ENCODE measurements at regions not wholly inside any gene's neighbourhood (a gene's known extent, or its start where the extent isn't known, plus 50 kb on each side); places are given as distances from the start of the nearest gene placed in this dataset.

DNA sequence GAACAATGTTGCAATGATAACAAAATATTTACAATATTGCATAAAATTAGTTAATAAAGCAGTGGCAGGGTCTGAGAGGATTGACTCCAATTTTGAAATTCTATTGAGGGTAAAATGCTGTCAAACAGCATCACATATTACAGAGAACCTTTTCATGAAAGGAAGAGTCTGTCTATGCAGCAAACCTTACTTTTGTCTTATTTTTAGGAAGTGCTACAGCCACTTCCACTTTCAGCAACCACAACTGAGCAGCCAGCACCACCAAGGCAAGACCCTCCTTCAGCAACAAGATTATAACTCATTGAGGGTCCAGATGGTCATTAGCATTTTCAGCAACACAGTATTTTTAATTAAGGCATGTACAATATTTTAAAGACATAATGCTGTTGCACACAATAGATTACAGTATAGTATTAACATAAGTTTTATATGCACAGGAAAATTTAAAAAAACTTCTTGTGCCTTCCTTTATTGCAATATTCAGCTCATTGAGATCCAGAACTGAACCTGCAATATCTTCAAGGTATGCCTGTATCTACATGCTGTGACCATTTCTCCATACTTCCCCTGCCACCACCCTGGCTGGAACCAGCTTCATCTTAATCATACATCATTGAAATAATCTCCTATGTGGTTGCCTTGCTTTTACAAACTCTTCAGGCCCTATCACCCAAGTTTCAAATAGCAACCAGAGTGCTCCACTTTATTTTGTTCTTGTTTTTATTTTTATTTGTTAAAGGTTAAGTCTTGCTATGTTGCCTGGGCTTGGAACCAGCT, 711.2 kb downstream of the KCNA4 start:
- TF ChIP-seq, protein P1, sequence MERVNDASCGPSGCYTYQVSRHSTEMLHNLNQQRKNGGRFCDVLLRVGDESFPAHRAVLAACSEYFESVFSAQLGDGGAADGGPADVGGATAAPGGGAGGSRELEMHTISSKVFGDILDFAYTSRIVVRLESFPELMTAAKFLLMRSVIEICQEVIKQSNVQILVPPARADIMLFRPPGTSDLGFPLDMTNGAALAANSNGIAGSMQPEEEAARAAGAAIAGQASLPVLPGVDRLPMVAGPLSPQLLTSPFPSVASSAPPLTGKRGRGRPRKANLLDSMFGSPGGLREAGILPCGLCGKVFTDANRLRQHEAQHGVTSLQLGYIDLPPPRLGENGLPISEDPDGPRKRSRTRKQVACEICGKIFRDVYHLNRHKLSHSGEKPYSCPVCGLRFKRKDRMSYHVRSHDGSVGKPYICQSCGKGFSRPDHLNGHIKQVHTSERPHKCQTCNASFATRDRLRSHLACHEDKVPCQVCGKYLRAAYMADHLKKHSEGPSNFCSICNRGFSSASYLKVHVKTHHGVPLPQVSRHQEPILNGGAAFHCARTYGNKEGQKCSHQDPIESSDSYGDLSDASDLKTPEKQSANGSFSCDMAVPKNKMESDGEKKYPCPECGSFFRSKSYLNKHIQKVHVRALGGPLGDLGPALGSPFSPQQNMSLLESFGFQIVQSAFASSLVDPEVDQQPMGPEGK (CRISPR knock-in tag; IDR thresholded peaks at IDR 0.05; ENCODE audit: borderline replicate concordance), result no peak
- TF ChIP-seq TCF4 (CRISPR knock-in tag; IDR thresholded peaks at IDR 0.05; ENCODE audit: borderline replicate concordance) (no peak), ZNF565 (CRISPR knock-in tag; conservative IDR thresholded peaks at IDR 0.05; ENCODE audit: low read depth) (no peak)
- TF ChIP-seq, protein P2, sequence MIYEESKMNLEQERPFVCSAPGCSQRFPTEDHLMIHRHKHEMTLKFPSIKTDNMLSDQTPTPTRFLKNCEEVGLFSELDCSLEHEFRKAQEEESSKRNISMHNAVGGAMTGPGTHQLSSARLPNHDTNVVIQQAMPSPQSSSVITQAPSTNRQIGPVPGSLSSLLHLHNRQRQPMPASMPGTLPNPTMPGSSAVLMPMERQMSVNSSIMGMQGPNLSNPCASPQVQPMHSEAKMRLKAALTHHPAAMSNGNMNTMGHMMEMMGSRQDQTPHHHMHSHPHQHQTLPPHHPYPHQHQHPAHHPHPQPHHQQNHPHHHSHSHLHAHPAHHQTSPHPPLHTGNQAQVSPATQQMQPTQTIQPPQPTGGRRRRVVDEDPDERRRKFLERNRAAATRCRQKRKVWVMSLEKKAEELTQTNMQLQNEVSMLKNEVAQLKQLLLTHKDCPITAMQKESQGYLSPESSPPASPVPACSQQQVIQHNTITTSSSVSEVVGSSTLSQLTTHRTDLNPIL (CRISPR knock-in tag; IDR thresholded peaks at IDR 0.05; ENCODE audit: low read depth), result no peak
